Neural progenitor cell (in vitro differentiated cells): ENCODE measurements at regions not wholly inside any gene's neighbourhood (a gene's known extent, or its start where the extent isn't known, plus 50 kb on each side); places are given as distances from the start of the nearest gene placed in this dataset.

Source experiments
- DNase-seq: peaks from one replicate; pipeline ENCODE4 v3.0.0-alpha.2; 2016; ENCODE audit warnings: low spot score
- H2AFZ ChIP-seq: fragments of 200-600 bp; sonication (generic); replicated peaks from 2 replicates; pipeline ENCODE4 v1.6.1; 2016; ENCODE audit warnings: antibody characterized with exemption
- H3F3A ChIP-seq: fragments of 200-600 bp; sonication (generic); 2 replicates; pipeline ENCODE4 v1.6.1; 2016; ENCODE audit warnings: antibody characterized with exemption, low read depth
- H3K27ac ChIP-seq: fragments of 200-600 bp; sonication (generic); 2 replicates; pipeline ENCODE4 v1.5.1; 2016; ENCODE audit warnings: mild to moderate bottlenecking
- H3K27me3 ChIP-seq: fragments of 200-600 bp; sonication (generic); 2 replicates; pipeline ENCODE4 v1.6.1; 2016; ENCODE audit warnings: mild to moderate bottlenecking, moderate library complexity
- H3K36me3 ChIP-seq: fragments of 200-600 bp; sonication (generic); 2 replicates; pipeline ENCODE4 v1.5.1; 2016
- H3K4me1 ChIP-seq: fragments of 200-600 bp; sonication (generic); 2 replicates; pipeline ENCODE4 v1.6.1; 2016; ENCODE audit warnings: mixed run types
- H3K4me2 ChIP-seq: fragments of 200-600 bp; sonication (generic); 2 replicates; pipeline ENCODE4 v1.6.1; 2016
- H3K4me3 ChIP-seq: fragments of 200-600 bp; sonication (generic); 2 replicates; pipeline ENCODE4 v1.5.1; 2016
- H3K79me2 ChIP-seq: fragments of 200-600 bp; sonication (generic); 2 replicates; pipeline ENCODE4 v1.6.1; 2016; ENCODE audit warnings: low read depth
- H3K9ac ChIP-seq: fragments of 200-600 bp; sonication (generic); 2 replicates; pipeline ENCODE4 v1.6.1; 2016
- H3K9me3 ChIP-seq: fragments of 200-600 bp; sonication (generic); 2 replicates; pipeline ENCODE4 v1.5.1; 2016; ENCODE audit warnings: low read depth
- H4K20me1 ChIP-seq: fragments of 200-600 bp; sonication (generic); 2 replicates; pipeline ENCODE4 v1.6.1; 2016; ENCODE audit warnings: low read depth
- H3K27ac Mint-ChIP-seq: 3 replicates; pipeline ENCODE4 v1.8.0; 2021; ENCODE audit warnings: mixed read lengths
- H3K27me3 Mint-ChIP-seq: 2 replicates; pipeline ENCODE4 v1.8.0; 2022; ENCODE audit warnings: low read depth, mild to moderate bottlenecking, inconsistent platforms, moderate library complexity, mixed read lengths; ENCODE audit not compliant: insufficient read depth
- H3K36me3 Mint-ChIP-seq: 3 replicates; pipeline ENCODE4 v1.8.0; 2021; ENCODE audit warnings: mixed read lengths
- H3K4me1 Mint-ChIP-seq: 3 replicates; pipeline ENCODE4 v1.8.0; 2021; ENCODE audit warnings: mixed read lengths
- H3K4me3 Mint-ChIP-seq: 3 replicates; pipeline ENCODE4 v1.8.0; 2021; ENCODE audit warnings: mild to moderate bottlenecking, moderate library complexity, mixed read lengths
- H3K9me3 Mint-ChIP-seq: 3 replicates; pipeline ENCODE4 v1.8.0; 2020; ENCODE audit warnings: mixed read lengths
- EZH2 ChIP-seq: fragments of 200-600 bp; sonication (generic); IDR thresholded peaks from 2 replicates; pipeline ENCODE4 v1.6.1; 2017; ENCODE audit warnings: antibody characterized with exemption, mild to moderate bottlenecking, moderate library complexity
- EZH2phosphoT487 ChIP-seq: fragments of 200-600 bp; sonication (generic); IDR thresholded peaks from 2 replicates; pipeline ENCODE4 v1.6.1; 2017; ENCODE audit warnings: antibody characterized with exemption
- TF ChIP-seq, protein P1 (sequence below): fragments of 200-600 bp; sonication (generic); IDR thresholded peaks from 2 replicates; pipeline ENCODE4 v1.5.1; 2017; ENCODE audit warnings: antibody characterized with exemption, mild to moderate bottlenecking

DNA sequence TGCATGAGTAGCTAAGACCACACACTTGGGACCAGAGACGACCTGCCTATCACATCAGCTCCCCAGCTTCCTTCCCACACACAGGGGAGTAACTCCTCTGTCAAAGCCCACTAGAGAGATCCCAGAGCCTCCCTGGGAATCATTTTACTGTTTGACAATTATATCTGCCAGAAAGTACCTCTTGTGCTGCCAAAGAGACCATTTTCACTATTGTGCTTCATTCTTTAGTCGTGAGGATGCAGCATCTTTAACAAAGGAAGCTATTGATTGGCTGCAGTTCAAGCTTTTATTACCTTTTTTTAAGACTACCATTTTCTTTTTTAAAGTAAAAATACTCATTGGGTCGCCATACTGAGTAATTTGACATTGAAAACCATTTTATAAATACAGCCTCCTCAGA is 194.5 kb upstream of the RGS6 start:
- Histone ChIP-seq H3K4me2 (no peak overlapping the region), H2AFZ (no peak overlapping the region), H3K4me3 (no peak overlapping the region), H3K27me3 (no peaks in the 10 kb centered on the region), H3K9me3 (no peaks in the 10 kb centered on the region), H3K9ac (no peak overlapping the region), H3F3A (no peaks in the 10 kb centered on the region), H3K27ac (no peak overlapping the region), H4K20me1 (no peaks in the 10 kb centered on the region), H3K4me1 (no peaks in the 10 kb centered on the region), H3K36me3 (peaks cover 6% of the 10 kb centered on the region), H3K79me2 (no peaks in the 10 kb centered on the region)
- H3K4me3 Mint-ChIP-seq = no peak overlapping the region
- H3K27me3 Mint-ChIP-seq = peaks cover 2% of the 10 kb centered on the region
- no peaks in the 10 kb centered on the region for H3K9me3 Mint-ChIP-seq
- H3K27ac Mint-ChIP-seq = no peak overlapping the region
- no peak for DNase-seq
- peaks cover 51% of the 10 kb centered on the region for H3K36me3 Mint-ChIP-seq
- H3K4me1 Mint-ChIP-seq = peaks cover 6% of the 10 kb centered on the region
- no peak for TF ChIP-seq EZH2
- TF ChIP-seq, protein P1, sequence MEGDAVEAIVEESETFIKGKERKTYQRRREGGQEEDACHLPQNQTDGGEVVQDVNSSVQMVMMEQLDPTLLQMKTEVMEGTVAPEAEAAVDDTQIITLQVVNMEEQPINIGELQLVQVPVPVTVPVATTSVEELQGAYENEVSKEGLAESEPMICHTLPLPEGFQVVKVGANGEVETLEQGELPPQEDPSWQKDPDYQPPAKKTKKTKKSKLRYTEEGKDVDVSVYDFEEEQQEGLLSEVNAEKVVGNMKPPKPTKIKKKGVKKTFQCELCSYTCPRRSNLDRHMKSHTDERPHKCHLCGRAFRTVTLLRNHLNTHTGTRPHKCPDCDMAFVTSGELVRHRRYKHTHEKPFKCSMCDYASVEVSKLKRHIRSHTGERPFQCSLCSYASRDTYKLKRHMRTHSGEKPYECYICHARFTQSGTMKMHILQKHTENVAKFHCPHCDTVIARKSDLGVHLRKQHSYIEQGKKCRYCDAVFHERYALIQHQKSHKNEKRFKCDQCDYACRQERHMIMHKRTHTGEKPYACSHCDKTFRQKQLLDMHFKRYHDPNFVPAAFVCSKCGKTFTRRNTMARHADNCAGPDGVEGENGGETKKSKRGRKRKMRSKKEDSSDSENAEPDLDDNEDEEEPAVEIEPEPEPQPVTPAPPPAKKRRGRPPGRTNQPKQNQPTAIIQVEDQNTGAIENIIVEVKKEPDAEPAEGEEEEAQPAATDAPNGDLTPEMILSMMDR = no peak
- no peak for TF ChIP-seq EZH2phosphoT487

GRCh38 chr14:71739273-71739990 is 192.8 kb upstream of the RGS6 start:
- Histone ChIP-seq H3K27me3 (no peaks in the 10 kb centered on the region), H3K9me3 (no peaks in the 10 kb centered on the region), H2AFZ (no peak overlapping the region), H3K4me3 (no peak overlapping the region), H3K36me3 (peaks cover 4% of the 10 kb centered on the region), H3K27ac (no peak overlapping the region), H3K9ac (no peak overlapping the region), H3K4me1 (no peaks in the 10 kb centered on the region), H3F3A (no peaks in the 10 kb centered on the region), H4K20me1 (no peaks in the 10 kb centered on the region), H3K4me2 (no peak overlapping the region), H3K79me2 (no peaks in the 10 kb centered on the region)
- Mint-ChIP-seq H3K36me3 (peaks cover 41% of the 10 kb centered on the region), H3K4me1 (peaks cover 6% of the 10 kb centered on the region), H3K27ac (peak overlapping the region; percentile 28), H3K4me3 (no peak overlapping the region), H3K27me3 (peaks cover 2% of the 10 kb centered on the region), H3K9me3 (no peaks in the 10 kb centered on the region)
- DNase-seq = no peak
- TF ChIP-seq, protein P1 = no peak
- TF ChIP-seq EZH2 (no peak), EZH2phosphoT487 (no peak)

- Histone ChIP-seq H3K4me2 (no peak overlapping the region), H3K27me3 (no peaks in the 10 kb centered on the region), H3K4me3 (no peak overlapping the region), H3K27ac (no peak overlapping the region), H2AFZ (no peak overlapping the region), H3K36me3 (no peaks in the 10 kb centered on the region), H4K20me1 (no peaks in the 10 kb centered on the region), H3K4me1 (no peaks in the 10 kb centered on the region), H3K79me2 (no peaks in the 10 kb centered on the region), H3K9ac (no peak overlapping the region), H3F3A (no peaks in the 10 kb centered on the region), H3K9me3 (no peaks in the 10 kb centered on the region)
- no peak overlapping the region for H3K4me3 Mint-ChIP-seq
- H3K27ac Mint-ChIP-seq = no peak overlapping the region
- peaks cover 25% of the 10 kb centered on the region for H3K36me3 Mint-ChIP-seq
- no peak for DNase-seq
- TF ChIP-seq EZH2 (no peak), EZH2phosphoT487 (no peak)
- TF ChIP-seq, protein P1 = no peak
- no peaks in the 10 kb centered on the region for H3K9me3 Mint-ChIP-seq
- H3K4me1 Mint-ChIP-seq = peaks cover 6% of the 10 kb centered on the region
- H3K27me3 Mint-ChIP-seq = peaks cover 2% of the 10 kb centered on the region
Measured at GRCh38 chr14:71741241-71741640, 191.0 kb upstream of the RGS6 start.
